Left ventricle myocardium superior (tissue), 1 donor: ENCODE measurements at regions not wholly inside any gene's neighbourhood (a gene's known extent, or its start where the extent isn't known, plus 50 kb on each side); places are given as distances from the start of the nearest gene placed in this dataset.
"Not testable (repeated sequence)": the region's sequence is repeated elsewhere in the genome, so short reads cannot be mapped to it uniquely, and the experiment has no call there.

Experiments
- ATAC-seq: fragments of 200-7000 bp; cut with Tn5 transposase; one replicate; pipeline ENCODE4 v1.9.1; 2020; ENCODE audit warnings: mild to moderate bottlenecking, moderate library complexity
- DNase-seq: peaks from one replicate; pipeline ENCODE4 v3.0.0-alpha.2; 2020
- intact Hi-C: fragments of 100-400 bp; cut with micrococcal nuclease; formaldehyde crosslinking; loops from one replicate; pipeline ENCODE4 v1.11.0; 2022
- donor health status: DM: no; HTN: yes; CAD: no; lungs with severe emphysema.

GRCh38 chr12:30180602-30181001 is 396.9 kb upstream of the TMTC1 start:
- no peak for ATAC-seq
- DNase-seq: no peak
- intact Hi-C loops: no loop called here

- DNase-seq: no peak
- intact Hi-C loops: no loop called here
- ATAC-seq: no peak
Observed at GRCh38 chr12:30178916-30179315, 395.2 kb upstream of the TMTC1 start.

GRCh38 chr12:30169839-30170591 is 386.3 kb upstream of the TMTC1 start:
- no peak for DNase-seq
- no peak for ATAC-seq
- intact Hi-C loops: loop anchor here (5.0 kb wide), 1 partner anchor 1037 kb away; no protein-coding TSS in a partner anchor

- intact Hi-C loops: no loop called here
- DNase-seq (no peak), ATAC-seq (no peak)
Observed at GRCh38 chr12:30166006-30166795, 382.5 kb upstream of the TMTC1 start.

- ATAC-seq: no peak
- intact Hi-C loops: no loop called here
- DNase-seq: no peak
Observed at GRCh38 chr12:30164382-30165318, 380.9 kb upstream of the TMTC1 start.

GRCh38 chr12:30156833-30157232 is 373.1 kb upstream of the TMTC1 start:
- DNase-seq, intact Hi-C loops, ATAC-seq: not testable (repeated sequence)

- intact Hi-C loops: no loop called here
- no peak for DNase-seq
- ATAC-seq: no peak
Observed at GRCh38 chr12:30155001-30155730, 371.4 kb upstream of the TMTC1 start.

GRCh38 chr12:30153981-30154380 is 370.2 kb upstream of the TMTC1 start:
- ATAC-seq: no peak
- intact Hi-C loops: no loop called here
- no peak for DNase-seq

- DNase-seq: no peak
- intact Hi-C loops: no loop called here
- no peak for ATAC-seq
Observed at GRCh38 chr12:30152705-30153104, 369.0 kb upstream of the TMTC1 start.

- intact Hi-C loops: no loop called here
- ATAC-seq: no peak
- DNase-seq: no peak
Observed at GRCh38 chr12:30151831-30152230, 368.1 kb upstream of the TMTC1 start.

- intact Hi-C loops: no loop called here
- ATAC-seq: no peak
- no peak for DNase-seq
Observed at GRCh38 chr12:30146561-30146960, 362.8 kb upstream of the TMTC1 start.

- intact Hi-C loops: no loop called here
- ATAC-seq: no peak
- no peak for DNase-seq
Observed at GRCh38 chr12:30145684-30146032, 361.9 kb upstream of the TMTC1 start.

GRCh38 chr12:30144777-30145683 is 361.3 kb upstream of the TMTC1 start:
- intact Hi-C loops: no loop called here

GRCh38 chr12:30142301-30142700 is 358.6 kb upstream of the TMTC1 start:
- intact Hi-C loops: no loop called here
- ATAC-seq (no peak), DNase-seq (no peak)

More at GRCh38 chr12:30144777-30145683, 361.3 kb upstream of the TMTC1 start:
- ATAC-seq (no peak), DNase-seq (no peak)

GRCh38 chr12:30138483-30138882 is 354.7 kb upstream of the TMTC1 start:
- intact Hi-C loops: no loop called here
- DNase-seq (no peak), ATAC-seq (no peak)

- ATAC-seq (no peak), DNase-seq (no peak)
- intact Hi-C loops: no loop called here
Observed at GRCh38 chr12:30136696-30137095, 353.0 kb upstream of the TMTC1 start.

- ATAC-seq (no peak), DNase-seq (no peak)
- intact Hi-C loops: no loop called here
Observed at GRCh38 chr12:30135776-30136175, 352.0 kb upstream of the TMTC1 start.

GRCh38 chr12:30134229-30134628 is 350.5 kb upstream of the TMTC1 start:
- ATAC-seq (no peak), DNase-seq (no peak)
- intact Hi-C loops: no loop called here
